SK-N-MC (cell line): ENCODE measurements at regions not wholly inside any gene's neighbourhood (a gene's known extent, or its start where the extent isn't known, plus 50 kb on each side); places are given as distances from the start of the nearest gene placed in this dataset.

Experiments used
- EZH2 ChIP-seq: fragments of 200-600 bp; sonication (generic); IDR thresholded peaks from one replicate; pipeline ENCODE4 v1.6.1; 2017; ENCODE audit warnings: antibody characterized with exemption
- FOXP2 ChIP-seq: optimal IDR thresholded peaks from 2 replicates; pipeline ENCODE3; 2011; ENCODE audit warnings: mild to moderate bottlenecking, moderate library complexity; ENCODE audit not compliant: insufficient read depth; ENCODE audit errors: extremely low read length, control extremely low read depth
- POLR2AphosphoS5 ChIP-seq: IDR thresholded peaks from 2 replicates; pipeline ENCODE4 v1.6.1; 2012; ENCODE audit warnings: mild to moderate bottlenecking, low read depth, low read length, borderline replicate concordance

- TF ChIP-seq POLR2AphosphoS5 (no peak), EZH2 (no peak), FOXP2 (no peak)
Observed at GRCh38 chr14:44388306-44388705, 118.8 kb downstream of the FSCB start.
